Dermis blood vessel endothelial cell (primary cell): ENCODE measurements at regions not wholly inside any gene's neighbourhood (a gene's known extent, or its start where the extent isn't known, plus 50 kb on each side); places are given as distances from the start of the nearest gene placed in this dataset.

Experiments
- DNase-seq: peaks from one replicate; pipeline ENCODE4 v3.0.0; 2010

DNA sequence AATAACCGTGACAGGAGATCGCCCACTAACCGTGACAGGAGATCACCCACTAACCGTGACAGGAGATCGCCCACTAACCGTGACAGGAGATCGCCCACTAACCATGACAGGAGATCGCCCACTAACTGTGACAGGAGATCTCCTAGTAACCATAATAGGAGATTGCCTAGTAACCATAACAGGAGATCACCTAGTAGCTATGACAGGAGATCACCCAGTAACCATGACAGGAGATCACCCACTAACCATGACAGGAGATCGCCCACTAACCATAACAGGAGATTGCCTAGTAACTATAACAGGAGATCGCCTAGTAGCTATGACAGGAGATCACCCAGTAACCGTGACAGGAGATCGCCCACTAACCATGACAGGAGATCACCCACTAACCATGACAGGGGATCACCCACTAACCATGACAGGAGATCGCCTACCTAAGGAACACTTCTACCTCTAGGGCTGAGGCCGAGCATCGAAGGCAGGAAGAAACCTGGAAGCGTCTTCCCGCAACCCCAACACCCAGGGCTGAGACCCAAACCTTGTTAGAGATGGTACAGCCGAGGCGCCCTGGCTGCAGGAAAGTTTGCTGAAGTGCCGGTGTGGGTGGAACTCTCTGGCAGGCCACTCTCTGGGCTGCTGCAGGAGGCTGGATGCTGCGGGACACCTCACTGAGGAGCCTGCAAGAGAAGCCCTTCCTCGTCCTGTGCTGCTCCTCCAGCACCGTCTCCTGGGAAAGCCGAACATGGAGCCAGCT lies 67.5 kb upstream of the THY1 start:
- DNase-seq, result no peak

DNA sequence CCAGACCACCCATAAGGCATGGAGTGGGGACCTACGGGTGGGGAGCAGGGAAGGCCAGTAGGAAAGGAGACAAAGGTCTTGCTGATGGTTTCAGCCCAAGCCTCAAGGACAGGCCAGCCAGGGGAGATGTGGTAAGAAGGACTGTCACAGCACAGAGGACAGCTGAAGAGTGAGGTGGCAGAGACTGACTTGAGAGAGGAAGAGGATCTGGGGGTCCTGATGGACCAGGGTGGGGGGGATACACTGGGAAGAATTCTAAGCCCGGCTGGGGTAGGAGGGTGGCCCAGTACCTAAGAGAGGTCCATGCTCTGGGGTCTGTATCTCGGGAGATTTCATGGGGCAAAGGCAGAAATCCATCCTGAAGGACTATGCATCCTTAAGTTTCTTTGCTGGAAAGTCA lies 66.1 kb upstream of the THY1 start:
- no peak for DNase-seq

DNA sequence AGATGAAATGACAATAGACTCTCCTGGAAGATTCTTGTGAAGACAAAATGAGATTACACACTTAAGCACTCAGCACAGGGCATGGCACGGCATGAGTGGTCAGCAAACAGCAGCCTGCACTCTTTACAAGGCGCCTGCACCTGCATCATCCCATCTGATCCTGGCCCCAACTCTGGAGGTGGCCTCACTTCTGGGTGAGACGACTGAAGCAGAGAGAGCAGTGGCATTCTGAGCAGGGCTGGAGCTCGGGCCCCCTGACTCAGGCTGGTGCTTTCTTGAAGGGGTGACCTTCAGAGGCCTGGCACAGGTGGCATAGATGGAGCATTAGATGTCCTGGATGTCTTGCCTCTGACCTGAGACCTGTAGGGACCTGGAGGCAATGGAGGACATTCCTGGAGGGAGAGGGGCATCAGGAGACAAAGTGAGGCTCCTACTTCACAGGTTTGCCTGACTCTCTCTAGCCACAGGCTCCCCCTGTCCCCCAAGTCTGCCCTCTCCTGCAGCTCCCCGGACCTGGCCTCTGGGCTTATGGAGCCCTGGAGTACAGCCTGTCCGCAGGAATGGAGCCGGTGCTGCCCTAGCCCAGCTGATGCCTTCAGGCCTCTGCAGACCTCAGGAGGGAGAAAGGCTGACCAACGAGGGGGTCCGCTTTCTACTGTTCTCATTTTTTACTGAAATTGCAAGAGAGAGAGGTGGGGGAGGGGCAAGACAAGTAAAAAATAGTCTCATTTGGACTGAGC lies 65.5 kb upstream of the THY1 start:
- no peak for DNase-seq

DNA sequence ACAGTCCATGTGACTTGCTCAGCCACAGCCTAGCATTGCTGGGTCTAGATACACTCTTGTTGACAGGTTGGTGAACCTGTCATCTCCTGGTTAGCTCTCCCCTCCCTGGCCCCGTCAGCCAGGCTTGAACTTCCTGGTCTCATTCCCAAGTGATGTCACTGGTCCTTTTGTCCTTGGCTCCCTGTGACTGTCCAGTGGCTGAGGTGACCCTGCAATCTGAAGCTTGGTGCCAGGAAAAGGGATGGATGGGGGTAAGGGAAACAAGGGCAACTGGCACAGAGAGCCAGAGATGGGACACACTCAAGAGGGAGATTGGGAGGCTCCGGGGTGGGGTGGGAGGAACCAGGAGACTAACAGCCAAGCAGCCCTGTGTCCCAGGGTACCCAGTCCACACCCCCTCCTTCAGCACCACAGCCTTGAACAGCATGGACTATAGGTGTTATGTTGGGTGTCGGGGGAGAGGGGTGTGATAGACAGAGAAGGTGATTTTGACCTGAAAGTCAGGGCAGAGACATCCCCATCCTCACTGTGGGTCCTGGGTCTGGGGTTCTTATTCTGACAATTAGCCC lies 63.8 kb upstream of the THY1 start:
- no peak for DNase-seq

DNA sequence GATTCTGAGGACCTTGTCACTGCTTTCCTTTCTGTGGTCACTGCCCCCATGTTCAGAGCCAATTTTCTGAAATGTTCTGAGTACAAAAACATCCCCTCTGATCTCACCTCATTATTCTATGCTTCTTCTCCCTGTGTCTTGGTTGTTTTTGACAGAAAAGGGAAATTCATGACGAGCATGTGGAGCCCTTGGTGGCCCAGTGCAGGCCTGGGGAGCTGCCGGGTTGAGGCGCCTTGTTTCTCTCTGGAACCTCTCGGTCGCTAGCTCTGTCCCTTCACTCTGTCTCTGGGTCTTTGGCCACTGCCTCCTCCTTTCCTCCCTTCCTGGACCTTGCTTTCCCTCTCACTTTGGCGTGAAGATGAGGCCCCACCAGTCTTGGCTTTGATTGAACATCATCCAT lies 63.0 kb upstream of the THY1 start:
- no peak for DNase-seq

DNA sequence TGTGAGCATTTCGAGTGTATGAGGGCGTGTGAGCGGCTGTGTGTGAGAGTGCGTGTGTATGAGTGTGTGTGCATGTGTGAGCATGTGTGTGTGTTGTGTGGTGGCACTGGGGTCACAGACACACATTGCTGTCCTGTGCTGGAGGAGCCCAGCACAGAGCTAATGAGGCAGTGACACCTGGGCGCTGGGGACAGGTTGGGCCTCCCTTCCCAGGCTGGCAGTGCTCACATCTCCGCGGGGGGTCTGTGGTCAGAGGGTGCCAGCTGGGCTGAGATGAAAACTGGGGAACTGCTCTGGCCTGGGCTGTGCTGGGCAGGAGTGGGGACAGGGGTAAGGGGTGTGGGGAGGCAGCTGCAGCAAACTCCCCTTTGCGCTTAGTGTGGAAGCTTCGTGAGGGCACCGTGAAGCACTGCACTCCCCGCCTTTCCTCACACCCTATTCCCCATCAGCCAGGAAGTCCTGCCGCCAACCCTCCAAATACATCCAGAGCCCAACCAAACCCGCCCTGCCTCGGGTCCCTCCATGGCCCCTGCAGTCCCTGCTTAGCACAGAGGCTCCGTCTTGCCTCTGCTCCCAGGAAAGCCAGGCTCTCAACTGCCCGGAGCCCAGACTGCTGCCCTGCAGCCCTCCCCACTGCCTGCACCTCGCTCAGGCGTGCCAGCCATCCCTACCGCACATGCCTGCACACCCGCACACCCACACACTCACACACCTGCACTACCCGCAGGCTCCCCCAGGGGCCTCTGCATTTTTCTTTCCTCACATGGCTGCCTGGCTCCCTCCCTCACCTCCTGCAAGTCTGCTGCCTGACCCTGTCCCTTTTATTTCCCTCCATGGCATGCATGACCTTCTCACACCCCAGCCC lies 62.0 kb upstream of the THY1 start:
- no peak for DNase-seq

DNA sequence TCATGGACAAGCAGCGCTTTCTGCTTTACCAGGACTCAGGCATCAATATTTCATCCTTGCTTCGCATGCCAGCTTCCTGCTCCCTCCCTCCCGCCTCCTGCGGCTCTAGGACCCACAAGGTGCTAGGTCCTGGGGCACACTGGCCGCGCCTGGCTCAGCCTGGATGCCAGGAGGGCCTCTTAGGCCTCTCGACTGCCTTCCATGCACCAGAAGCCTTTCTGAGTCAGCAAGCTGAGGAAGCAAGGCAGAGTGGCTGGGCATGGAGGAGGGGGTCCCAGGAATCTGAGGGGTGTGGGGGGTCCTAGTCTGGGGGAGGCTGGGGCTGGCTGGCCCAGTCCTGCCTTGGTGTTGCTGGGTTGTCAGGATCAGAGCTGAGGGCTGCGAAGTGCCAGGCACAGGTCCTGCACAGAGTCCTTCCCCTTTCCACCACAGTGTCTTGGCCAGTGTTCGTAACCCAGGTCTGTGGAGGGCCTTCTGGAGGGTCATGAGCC lies 61.0 kb upstream of the THY1 start:
- DNase-seq, result no peak

DNA sequence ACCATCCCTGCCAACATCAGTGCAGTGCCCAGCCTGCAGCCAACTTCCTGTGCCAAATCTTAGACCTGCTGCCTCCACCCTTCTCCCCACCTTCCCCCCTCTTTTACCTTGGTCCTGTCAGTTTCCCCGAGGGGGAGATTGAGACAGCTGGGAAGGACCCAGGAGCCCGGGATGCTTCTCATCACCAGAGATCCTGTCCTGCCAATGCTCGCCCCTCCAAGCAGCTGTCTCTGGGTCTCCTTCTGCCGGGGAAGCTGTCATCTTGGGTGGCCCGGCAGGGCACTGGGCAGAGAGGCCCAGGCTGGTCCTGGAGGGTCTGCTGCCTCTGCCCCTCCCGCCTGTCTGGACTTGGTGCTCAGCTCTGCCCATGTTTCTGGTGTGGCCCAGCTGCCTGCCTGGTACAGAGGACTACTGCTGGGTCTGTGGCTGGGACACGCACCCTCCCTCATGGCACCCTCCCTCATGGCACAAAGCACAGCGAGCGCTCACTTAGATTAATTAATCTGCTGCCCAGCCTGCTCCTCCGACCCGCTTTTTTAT lies 60.4 kb upstream of the THY1 start:
- DNase-seq, result no peak

DNA sequence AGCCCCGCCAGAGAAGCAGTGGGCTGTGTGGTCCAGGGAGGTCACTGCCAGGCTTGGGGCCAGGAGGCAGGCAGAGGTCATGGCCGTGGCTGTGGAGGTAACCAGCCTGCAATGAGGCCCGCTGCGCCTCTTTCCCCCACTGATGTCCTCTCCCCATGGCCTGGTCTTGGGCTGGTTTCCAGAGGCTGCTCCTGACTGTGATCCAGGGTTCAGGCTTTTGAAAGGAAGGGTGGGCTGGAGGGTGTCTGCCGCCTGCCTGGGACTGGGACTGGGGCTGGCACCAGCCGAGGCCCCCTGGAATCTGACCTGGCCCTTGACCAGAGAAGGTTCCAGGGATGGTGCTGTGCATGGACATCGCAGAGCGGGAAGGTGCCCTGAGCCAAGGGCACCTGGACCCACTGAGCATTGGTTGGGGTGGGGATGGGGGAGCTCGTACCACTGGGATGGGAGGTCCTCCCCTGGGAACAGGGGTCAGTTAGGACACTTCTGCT lies 59.6 kb upstream of the THY1 start:
- no peak for DNase-seq

DNA sequence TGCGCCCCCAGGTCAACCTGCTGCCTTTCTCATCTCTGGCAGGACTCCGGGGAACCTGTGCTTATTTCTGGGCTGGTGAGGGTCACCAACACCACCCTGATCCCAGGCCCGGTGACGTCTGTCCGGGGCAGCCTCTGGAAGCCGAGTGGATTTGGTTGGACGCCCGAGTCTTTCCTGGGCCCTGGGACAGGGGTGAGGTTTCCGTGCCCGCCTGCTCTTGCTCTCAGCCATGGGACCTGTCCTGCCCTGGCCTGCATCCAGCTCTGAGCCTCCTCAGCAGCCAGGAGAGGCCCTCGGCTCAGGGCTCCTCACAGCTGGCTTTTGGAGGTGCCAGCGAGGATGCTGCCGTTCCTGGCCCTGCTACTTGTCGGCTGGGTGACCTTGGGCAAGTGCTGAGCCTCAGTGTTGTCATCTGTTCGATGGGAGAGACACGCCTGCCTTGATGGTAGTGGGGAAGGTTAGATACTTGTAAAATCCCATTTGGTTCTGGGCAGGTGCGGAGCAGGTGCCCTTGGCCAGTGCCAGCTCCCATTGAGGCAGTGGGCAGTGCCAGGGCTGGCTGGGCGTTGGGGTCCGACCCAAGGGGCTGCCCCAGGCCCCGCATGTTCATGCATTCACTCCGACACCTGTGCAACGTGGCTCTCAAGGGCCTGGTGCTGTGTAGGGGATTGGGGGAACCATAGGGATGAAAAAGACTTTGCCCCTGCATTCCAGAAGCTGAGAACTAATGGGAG lies 58.9 kb upstream of the THY1 start:
- DNase-seq, result no peak

DNA sequence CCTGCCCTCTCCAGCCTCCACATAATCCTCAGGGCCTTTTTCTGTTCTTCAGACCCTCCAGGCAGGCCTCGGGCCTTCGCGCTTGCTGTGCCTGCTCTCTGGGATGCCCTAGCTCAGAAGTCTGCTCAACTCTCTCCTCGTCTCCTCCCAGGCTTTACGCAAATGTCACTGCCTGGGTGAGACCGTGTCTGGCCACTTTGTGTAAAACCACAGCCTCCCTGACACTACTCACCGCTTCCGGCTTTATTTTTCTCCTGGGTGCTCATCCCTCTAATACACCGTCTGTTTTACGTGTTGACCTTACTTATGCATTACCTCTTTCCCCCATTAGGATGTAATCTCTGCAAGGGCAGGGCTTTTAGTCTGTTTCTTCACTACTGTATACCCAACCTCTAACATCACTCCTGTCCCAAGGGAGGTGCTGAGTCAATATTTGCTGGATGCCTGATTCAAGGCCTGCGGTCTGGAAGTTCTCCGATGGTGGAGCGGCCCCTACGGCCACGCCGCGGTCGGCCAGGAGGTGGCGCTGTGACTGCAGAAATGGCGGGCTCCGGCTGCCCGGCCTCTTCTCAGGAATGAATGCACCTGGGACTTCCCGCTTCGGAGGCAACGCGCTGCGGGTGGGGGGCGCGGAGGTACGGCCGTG lies 58.2 kb upstream of the THY1 start:
- DNase-seq, result peak; percentile 80

DNA sequence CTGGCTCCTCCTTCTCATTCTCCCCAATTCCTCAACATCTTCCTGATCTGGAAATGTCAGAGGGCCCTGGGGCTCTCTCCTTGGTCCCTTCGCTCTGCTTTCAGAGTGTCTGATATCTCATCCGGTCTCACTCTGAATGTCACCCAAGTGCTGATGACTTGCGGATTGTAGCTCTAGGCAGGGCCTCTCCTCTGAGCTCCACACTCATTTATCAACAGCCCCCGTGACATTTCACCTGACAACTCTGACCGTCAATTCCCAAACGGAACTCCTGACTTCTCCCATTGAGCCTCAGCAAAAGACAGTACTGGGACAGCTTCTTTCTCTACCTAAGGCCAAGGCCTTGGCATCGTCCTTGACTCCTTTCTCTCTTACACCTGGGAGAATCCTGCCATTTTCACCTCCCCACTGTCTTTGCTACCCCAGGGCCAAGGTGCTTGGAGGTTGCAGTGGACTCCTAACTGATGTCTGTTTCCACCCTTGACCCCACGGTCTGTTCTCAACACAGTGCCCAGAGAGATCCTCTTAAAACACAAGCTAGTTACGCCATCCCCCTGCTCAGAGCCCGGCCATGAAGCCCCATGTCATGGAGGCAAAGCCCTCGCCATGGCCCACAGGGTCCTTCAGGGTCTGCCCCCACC lies 57.5 kb upstream of the THY1 start:
- no peak for DNase-seq

DNA sequence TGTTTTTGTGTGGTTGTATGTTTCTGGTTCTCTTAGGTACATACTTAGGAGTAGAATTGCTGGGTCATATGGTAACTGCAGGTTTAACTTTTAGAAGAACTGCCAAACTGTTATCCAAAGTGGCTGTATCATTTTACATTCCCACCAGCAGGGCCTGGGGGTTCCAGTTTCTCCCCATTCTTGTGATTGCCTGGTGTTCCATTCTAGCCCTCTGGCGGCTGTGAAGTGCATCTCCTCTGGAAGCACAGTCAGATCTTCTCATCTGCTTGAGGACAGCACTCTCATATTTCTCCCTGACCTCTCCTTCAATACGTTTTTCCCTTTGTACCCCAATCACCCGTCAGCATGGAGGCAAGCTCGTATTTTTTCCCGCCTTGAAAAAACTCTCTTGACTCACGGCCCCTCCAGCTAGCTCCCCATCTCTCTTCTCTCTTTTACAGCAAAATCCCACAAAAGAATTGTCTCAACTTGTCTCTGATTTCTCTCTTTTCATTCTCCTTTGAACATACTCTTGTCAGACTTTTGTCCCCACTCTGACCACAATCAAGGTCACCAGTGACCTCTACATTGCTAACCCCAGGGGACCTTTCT lies 56.8 kb upstream of the THY1 start:
- peak; percentile 53 for DNase-seq

DNA sequence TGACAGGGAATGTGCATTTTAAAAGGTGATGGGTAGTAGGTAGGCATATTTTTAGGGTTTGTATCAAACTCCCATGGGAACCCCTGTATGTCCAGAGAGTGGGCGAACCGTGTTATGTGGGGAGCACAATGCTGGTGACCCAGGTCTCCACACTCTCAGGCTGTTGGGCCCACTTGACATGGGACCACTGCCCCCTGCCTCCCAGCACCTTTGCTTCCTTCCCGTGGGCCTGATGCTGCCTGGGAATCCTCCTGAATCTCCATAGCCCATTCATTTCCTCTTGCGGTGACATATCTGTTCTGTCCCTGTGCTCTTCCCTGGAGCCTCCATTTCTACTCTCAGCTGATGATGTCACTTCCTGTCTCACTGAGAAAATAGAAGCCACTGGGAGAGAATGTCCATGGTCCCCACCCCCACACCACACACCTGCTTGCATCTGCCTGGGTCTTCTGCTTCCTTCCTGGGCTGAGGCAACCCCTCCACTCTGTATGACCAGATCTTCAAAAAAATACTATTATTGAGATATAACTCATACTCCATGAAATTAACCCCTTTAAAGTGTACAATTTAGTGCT lies 55.8 kb upstream of the THY1 start:
- no peak for DNase-seq

DNA sequence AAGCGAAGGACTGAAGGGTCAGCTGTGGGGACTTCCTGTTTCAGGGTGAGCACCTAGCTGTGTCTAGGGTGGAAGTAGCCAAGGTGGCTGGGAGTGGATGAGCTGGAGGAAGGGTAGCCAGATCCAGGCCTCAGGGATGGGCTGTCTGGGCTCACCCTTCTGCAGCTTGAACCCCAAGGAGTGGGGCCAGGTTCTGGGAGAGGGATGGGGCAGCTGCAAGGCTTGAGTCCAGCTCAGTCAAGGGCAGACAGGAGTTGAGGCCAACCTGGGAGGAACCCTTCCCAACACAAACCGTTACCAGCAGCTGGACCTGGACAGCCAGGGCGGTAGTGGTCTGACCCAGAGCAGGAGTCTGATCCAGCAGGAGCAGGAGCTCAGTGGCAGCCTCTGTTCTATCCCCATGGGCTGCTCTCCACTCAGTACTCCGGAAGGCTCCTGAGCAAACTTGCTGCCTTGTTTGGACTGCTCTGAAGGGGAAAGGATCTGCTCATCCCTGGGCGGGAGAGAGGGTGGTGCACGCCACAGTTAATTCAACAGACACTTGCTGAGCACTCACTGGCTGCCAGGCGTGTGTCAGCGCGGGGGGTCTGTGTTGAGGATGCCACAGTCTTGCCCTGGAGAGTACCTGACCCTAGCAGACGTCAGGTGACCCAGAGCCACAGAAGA lies 53.8 kb upstream of the THY1 start:
- DNase-seq, result no peak

DNA sequence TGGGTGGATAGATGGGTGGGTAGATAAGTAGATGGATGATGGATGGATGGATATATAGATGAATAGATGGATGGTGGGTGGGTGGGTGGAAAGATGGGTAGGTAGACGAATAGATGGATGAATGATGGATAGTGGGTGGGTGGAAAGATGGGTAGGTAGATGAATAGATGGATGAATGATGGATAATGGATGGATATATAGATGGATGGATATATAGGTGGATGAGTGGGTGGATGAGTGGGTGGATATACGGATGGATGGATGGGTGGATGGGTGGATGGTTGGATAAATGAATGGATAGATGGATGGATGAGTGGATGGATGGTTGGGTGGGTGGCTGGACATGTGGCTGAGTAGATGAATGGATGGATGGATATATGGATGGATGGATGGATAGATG lies 53.1 kb upstream of the THY1 start:
- DNase-seq, result no peak

DNA sequence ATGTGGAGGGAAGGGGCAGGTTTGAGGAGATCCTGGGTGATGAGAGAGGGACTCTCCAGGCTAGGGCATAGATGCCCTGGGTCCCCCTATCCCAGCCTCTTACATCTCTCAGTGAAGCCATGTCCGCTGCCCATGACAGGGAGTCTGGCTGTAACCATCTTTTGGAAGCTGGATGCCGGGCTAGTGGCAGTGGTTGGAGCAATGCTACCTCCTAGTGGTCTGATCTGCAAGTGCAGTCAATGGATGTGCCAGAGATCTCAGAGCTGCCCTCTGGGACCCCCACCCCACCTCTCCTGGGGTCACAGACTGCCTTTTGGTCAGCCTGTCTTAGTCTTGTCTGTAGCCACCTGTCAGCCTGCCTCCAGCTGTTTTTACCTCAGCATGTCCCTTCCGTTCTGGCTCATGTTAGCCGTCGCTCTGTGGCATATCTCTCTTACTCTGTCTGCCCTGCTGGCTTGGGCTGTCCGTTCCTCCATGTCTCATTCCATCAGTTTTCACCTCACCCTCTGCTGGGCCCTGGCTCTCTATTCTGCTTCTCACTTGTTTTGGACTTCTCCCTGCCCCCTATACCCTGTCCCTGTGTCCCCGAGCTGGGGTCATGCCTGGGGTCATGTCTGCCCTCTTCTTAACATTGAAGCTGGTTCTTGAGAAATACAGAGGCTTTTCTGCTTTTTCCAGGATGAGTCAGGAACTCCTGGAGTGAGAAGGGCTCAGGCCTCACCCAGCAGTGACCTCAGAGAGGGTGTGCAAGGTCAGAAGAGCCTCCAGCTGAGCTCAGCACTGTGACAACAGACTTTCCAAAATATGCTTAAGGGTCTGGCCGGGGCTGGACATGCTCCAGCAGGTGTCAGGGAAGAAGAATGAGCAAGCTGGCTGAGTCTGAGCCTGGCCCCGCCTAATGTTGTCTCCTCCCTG lies 52.0 kb upstream of the THY1 start:
- DNase-seq, result peak; percentile 77
